Fibroblast of upper back skin (primary cell): ENCODE measurements at regions not wholly inside any gene's neighbourhood (a gene's known extent, or its start where the extent isn't known, plus 50 kb on each side); places are given as distances from the start of the nearest gene placed in this dataset.

Experiments used
- DNase-seq: peaks from one replicate; pipeline ENCODE4 v3.0.0-alpha.2; 2013

DNA sequence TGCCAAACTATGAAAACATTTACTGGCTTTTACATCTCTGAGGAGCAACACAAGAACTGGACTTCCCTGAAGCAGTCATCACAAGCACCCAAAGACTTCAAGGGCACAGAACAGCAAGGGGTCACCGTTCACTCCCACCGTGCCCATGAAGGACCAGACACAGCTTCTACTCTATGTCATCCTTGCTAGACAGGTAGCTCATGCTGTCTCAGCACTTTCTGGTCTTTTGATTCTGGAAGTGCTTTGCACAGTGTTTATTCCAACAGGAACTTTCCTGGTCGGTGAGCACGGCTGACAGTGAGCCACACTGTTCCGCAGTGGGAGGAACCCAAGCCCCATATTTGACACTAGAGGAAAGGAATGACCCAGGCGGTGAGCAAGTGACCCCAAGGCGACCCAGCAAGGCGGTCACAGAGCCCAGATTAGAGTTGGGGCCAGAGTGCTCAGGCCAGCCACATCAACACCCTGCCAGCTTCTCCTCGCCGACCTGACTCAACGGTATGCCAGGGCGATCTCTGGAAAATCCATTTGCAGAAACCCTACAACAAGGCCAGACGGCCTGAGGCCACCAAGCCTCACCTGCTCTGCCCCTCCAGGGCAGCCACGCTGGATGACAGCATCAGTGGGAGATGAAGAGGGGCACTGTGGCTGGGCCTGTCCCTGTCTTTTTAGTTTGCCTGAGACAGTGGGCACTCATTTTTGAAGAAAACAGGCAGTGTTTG is 318.6 kb downstream of the TCERG1L start:
- no peak for DNase-seq

DNA sequence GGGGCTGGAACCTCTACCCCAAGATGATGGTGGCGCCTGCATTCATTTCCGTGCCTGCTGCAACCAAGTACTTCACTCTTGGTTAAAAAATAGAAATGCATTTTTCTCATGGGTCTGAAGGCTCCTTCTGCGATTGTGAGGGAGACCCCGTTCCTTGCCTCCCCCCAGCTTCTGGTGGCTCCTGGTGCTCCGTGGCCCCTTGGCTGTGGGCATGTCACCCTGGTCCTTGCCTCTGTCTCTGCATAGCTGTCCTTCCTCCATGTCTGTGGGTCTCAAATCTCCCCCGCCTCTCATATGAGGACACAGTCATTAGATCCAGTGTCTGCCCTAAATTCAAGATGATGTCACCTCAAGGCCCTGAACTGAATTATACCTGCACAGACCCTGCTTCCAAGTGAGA is 317.9 kb downstream of the TCERG1L start:
- DNase-seq: no peak

DNA sequence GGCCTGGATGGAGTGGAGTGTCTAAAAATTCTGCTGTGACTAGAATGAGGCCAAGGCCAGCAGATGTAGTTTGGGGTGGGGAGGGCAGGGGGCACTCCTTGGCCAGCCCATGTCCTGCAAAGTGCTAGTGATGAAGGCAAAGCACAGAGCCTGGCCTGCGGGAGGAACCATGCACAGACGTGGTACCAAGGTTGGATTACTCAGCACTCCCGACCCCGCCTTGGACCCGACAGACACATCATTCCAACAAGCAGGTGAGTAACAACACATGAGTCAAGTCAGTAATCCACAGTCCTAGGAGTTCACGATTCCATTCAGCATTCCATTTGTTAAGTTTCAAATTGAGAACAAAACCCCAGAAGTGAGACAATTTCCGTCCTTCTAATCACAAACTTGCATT is 317.3 kb downstream of the TCERG1L start:
- DNase-seq: no peak

DNA sequence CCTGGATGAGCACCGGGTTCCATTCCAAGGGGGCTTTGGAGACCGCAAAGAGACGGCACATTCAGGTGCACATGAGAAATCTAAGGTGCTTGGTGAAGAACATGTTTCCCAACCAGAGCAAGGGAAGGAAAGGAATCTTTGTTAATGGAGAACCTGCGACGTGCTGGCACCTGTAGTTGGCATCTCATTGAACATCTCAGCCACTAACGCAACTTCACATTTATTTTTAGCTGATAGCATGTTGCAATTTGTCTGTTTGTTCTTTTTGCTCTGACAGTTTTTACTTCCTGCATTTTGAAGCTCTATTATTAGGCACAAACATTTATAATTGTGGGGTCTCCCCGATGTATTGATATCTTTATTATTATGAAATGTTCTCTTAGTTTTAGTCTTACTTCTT is 316.7 kb downstream of the TCERG1L start:
- DNase-seq: no peak

DNA sequence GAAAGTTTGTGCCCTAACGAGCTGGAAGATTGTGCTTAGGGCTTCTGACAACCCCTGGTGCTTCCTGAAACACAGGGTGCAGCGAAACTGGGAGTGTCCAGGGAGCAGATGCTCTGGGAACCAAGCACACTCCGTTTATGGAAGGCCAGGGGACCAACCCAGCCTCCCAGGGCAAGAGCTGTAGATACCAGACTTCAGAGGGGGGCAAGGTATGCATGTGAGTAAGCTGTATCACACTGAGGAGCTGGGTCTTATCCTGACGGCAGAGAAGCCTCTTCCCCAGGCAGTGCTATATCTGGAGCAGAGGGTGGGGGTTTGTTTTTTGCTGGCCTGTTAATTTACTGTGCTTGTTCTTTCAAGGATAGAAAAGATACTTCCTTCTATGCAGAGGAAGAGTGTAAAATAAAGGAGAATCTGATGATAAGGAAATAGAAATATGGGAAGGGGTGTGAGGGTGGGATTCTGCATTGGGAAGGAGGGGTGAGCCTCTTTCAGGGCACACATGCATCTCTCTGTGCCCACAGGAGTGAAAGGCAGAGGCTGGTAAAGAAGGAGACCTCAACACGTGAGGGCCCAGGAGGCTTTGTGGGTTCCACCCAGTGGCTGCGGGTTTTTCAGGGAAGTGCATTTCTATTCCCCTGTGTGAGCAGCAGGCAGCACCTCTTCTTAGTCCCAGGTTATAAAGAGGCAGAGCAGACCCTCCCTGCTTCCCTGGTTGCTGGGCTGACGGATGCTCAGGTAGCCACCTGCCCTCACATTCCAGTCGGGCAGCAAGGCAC is 314.1 kb downstream of the TCERG1L start:
- no peak for DNase-seq

DNA sequence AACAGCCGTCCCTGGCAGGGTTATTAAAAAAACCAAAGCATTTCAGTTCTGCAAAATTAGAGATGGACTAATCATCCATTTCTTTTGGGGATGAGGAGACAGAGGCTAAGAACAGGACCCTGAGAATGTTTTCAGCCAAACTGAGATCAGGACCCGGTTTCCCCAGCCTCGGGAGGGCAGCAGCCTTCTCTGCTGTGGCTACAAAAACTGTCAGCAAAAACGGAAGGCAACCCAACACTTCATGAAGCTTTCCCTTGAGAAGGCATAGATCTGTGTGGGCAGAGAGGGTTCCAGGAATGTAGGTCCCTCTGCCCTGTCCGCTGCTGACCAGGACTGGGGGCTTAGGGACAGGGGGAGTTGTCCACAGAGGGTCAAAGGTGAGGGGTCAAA is 313.5 kb downstream of the TCERG1L start:
- no peak for DNase-seq

DNA sequence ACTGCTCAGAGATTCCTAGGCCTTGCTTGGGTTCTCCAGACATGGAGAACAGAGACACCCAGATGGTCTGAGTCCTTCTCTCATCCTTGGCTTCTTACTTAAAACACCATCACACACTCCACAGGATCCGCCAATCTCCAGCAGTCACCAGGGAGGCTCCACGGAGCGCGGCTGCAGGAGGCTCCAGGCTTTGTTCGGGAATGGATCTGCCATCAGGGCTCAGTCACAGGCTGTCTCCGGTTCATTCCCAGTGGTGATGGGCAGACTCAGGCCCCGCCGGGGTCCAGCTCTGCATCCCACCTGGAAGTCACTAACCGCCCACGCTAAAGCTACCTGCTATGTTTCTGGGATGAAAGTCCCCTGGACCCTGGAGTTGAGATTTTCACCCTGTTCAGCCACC is 312.9 kb downstream of the TCERG1L start:
- no peak for DNase-seq

DNA sequence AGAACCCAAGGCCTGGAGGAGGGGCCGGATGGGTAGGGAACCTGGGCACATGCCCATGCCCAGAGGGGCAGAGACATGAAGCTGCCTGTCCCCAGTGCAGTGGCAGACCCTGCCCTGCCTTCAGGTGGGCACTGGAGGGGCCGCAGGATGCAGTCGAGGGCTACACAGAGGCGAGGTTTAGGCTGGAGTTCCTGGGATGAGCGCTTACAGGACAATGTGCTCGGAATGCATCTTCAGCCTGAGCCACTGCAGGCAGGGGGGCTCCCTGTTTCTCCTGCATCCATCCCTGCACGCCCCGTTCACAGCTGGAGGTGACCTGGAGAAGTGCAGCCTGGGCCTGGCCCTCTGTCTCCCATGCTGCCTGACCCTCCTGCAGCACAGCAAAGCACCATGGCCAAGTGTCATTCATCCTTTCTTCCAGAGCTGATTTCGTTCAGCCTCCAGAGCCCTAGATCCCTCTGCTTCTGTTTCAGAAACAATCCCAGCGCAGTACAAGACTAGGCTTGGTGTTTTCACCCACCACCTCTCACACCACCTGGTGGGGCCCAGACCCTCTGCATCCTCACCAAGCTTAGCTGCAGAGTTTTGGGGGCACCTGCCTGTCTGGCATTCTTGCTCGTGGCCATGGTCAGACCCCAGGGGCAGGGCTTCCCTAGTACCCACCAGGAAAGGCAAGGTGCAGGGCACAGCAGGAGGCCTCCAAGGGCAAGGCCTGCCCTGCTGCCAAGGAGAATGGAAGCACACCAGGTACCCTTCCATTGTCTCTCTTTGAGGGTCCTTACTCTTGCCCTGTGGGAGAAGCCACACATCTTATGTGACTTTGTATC is 311.9 kb downstream of the TCERG1L start:
- DNase-seq: no peak

DNA sequence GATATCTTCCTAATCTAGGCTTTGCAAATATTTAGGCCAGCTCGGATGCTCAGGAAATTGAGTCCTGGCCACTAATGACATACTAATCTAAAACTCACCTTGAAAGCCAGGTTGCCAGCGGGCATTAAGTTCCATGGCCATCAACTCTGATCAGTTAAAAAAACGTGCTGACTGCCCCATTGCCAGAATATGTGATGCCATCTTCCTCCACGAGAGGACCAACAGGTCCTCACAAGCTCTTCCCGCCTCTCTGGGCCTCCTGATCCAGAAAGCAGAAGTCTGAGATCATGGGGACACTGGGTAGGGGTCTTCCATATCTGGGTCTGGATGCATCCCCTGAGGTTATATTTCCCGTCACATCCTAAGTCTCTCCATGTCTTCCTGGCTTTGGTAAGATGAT is 311.3 kb downstream of the TCERG1L start:
- no peak for DNase-seq

DNA sequence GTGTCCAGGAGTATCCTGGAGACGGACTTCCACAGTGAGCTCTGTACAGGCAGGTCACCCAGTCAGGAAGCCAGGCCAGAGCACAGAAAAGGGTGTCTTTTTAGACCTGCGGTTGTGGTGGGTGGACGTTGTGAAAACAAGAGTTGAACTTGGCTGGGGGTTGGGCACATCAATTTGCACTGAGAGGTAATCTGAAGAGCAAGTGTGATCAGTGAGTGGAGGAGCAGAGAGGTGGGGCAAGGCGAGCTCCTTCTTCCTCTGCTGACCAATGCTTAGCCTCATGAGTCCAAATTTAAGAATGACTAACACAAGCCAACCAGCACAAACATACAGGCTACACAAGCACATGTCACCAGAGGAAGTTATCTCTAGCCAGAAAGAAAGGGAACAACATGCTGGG is 310.8 kb downstream of the TCERG1L start:
- no peak for DNase-seq

DNA sequence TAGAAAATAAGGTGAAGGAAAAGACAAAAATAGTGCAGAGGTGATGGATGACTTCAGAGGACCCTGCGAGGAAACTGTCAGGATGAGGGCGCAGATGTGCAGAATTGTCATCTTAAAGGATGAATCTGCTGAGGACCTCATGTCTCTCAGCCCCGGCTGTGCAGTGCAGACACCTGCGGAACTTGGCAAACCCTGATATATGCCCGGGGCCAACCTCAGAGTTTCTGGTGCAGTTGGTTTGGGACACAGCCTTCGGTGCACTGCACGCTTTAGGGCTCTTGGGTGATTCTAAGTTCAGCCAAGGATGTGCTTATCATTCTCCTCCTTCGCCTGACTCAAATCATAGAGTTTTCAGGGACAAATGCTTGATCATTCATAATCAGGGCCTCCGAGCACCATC is 310.1 kb downstream of the TCERG1L start:
- DNase-seq: no peak

DNA sequence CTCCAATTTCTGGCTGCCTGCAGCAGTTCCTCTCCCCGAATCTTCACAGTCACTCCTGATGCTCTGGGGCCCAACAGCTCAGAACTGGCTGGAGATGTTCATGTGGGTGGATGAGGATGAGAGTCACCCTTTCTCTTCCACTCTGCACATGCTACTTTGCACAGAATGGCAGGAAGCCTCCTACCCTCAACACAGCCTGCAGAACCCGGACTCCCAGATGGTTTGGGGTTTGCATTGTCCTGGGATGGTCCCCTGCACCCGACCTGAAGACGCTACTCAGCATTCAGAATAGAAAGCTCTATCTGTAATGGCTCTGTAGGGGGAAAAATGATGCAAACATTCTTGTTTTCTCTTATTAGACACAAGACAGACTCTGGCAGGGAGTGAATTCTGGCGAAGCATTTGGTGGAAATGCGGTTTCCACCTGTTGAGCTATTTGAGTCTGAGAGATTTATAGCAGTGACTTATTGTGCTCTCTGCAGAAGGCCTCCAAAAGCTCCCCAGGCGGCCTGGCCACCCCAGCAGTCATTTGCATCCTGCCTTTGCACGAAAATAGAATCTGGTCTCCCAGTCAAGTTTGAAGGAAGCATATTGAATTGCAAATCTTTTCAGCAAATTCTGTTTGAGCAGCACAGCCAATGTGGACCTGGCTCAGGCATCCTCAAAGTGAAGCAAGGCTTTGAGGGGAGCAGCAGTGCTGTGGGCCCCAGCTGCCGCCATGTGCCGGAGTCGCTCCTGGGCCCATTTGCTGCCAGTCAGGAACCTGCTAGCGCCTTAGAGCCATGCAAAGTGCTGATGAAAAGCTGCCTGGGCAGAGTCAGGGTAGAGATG is 309.3 kb downstream of the TCERG1L start:
- DNase-seq: no peak

DNA sequence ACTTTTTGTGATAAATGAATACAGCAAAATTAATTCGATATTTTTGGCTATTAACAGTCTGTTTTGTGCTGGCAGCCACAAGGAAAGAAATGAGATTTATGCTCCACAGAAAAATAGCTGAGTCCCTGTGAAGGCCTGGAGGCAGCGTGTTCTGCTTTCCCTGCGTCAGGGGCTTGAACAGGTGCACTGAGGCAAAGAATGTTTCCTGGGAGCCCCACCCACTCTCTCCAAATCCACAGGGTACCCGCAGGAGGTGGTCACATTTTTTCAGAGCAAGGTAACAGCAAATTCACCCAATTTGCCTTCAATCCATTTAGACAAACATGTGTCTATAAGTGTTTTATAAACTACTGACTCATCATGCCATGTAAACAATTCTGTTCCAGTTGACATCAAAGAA is 308.1 kb downstream of the TCERG1L start:
- DNase-seq: no peak

DNA sequence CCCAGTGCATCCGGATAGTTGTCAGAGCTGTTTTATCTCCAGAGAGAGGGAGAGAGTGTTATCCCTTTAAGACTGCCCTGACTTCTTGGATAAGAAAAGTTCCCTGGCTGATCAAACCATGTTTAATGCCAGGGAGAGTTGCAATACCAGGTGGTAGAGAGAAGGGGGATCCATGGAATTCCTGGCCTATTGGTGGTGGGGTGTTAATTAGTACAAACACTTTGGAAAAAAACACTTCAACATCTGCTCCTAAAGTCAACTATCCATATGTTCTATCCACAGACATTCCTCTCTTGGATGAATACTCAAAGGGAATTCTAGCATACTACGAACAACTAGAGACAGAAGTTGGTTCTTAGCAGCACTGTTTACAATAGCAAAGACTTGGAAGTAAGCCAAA is 307.2 kb downstream of the TCERG1L start:
- no peak for DNase-seq

DNA sequence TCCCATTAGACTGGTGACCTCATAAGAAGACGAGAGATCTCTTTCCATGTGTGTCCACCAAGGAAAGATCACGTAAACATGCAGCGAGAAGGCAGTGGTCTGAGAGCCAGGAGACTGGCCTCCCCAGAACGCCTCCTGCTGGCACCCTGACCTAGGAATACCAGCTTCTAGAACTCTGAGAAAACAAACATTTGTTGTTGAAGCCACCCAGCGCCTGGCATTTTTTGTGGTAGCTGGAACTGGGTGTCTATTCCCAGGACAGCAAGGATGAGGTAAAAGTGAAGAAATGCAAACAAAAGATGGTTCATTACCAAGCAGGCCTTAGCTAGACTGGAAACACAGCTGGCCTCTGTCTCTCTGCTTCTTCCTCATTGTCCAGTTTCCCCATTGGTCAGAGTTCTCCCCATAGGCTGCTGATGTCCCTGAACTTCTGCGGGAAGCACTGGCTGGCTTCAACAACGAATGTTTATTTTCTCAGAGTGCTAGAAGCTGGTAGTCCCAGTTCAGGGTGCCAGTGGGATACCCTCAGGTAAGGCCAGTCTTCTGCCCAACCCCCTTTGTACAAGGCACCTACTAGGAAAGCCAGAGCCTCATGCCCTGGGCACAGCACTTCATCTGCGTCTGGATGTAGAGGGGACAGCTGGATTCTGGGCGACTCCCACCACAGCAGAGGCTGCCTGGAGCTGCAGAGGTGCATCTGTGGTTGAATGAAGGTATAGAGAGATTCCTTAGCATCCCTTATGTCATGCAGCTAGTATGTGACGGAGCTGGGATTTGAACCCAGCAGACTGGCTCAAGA is 304.9 kb downstream of the TCERG1L start:
- DNase-seq: no peak

DNA sequence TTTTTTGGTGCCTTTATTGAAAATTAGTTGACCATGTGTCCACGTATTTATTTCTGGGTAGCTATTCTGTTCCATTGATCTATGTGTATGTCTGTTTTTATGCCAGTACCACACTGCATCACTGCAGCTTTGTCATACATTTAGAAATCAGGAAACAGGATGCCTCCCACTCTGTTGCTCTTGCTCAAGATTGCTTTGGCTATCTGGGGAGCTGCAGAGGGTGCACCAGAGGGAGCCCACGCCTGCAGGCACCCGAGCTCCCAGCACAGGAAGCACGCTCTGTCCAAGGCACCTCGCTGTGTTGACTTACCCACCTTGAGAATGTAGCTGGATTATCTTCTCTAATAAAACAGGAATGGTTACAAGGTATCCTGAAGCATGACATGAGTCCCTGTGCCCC is 301.7 kb downstream of the TCERG1L start:
- no peak for DNase-seq

DNA sequence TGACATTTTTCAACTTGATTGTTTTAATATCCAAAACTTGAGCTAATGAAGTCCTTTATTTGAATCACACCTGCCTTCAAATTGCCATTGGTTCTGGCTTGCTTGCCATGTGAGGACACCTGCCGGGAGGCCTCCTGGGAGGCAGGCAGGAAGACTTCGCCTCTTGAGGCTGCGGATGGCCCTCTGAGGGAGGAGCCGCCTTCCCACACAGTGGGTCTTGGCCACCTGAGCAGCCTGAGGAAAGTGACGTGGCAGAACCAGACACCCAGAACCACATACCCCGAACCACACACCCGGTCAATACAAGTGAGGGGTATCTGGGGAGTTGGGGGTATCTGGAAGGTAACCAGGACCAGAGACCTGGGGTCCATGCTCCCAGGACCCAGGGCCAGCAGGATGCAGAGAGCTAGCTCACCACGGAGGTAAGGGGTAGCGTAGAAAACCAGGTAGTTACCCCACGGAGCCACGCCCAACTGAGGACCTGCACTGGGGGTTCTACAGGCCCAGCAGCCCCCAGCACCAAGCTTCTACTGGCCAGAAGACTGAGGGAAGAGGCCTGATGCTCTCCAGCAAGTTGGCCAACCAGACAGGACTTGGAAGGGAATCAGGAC is 300.5 kb downstream of the TCERG1L start:
- DNase-seq: no peak

DNA sequence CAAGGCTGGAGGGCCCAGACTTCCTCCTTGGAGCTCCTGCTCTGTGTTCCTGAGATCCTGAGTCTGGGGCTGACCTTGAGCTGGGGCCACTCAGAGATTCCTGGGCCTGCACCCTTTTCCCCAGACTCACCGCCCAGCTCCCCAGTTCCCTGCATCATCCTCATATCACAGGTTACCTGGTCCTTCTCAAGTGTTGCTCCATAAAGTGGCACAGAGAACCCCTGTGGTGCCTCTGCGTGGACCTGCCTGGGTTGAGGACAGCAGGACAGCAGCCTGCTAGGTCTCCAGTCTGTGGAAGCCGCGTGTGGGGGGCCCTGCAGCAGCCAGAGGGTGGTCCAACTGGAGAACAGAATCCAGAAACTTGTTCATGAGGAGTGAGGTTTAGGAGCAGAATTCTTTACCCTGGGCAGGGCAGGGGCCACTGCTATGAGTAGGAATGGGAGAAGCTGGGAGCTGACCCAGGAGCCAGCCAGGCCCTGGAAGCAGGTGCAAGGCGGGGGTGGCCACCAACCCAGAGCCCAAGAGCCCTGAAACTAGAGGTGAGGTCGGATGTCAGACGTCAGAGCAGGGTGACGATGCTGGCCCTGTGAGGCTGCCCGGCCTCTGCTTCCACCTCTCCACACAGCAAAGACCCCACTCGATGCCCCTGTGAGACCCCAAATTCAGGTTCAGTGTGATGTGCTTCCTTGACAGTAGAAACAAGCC is 299.4 kb downstream of the TCERG1L start:
- no peak for DNase-seq

DNA sequence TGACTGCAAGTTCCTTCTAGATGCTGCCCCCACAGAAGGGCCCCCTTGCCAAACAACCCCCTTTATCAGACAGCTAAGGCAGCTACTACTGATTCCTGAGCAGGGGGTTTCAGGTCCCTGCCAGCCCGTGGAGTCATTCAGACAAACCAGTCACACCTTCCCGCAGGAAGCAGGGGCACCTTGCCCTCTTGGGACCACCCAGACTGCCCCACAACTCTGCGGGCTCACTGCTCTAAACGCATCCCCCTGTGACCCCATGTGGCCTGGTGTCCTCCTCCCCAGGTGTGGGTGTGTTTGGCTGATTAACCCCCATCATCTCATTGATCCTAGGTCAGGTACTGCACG is 298.9 kb downstream of the TCERG1L start:
- DNase-seq: no peak

DNA sequence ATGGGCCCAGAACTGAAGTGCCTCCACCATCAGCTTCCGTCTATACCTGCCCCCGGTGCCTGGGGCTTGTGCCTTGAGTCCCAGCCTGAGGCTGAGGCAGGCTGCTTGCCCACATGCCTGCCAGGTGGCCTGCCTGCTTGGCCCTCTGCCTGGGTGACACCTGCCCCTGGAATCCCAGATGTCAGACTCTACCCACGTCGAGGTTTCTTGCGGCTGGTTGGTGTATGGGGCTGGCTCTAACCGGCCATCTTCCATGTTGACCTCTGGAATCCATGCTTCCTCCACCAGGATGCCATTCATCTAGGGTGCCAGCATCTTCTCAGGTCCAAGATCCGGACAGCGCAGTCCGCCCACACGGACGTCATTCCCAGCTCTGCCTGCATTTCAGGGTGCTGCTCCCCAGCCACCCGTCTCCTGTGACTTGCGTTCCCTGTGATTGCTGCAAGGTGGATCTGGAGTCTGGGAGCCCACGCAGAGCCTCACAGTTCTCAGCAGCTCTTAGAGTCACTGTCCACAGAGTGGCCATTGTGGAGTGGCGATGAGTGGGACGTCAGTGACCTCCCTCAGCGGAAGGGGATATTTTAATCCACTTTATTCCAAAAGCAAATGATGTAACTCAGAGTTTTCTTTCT is 298.1 kb downstream of the TCERG1L start:
- DNase-seq: no peak

DNA sequence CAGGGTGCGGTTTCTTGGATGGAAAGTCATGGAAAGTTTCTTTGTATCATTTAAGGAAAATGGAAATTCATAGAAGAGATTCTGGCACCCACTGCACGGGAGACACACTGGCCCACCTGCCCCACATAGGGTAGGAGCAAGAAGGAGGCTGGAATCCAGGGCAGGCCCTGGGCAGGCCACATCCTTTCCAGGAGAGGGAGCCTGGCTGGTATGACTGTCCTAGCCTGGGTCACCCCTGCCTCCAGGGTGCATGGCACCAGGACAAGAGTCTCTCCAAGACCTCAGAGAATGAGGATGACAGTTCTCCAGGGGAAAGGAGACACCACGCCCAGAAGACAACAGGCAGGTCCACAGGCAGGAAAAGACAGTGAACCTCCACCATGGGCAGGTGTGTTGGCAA is 297.2 kb downstream of the TCERG1L start:
- DNase-seq: no peak
